ENCODE measurements at regions not wholly inside any gene's neighbourhood (a gene's known extent, or its start where the extent isn't known, plus 50 kb on each side); places are given as distances from the start of the nearest gene placed in this dataset.

- no peaks in the 10 kb centered on the region for H3K9me2 ChIP-seq (ENCODE audit: insufficient read depth, low read length)
- no peaks in the 10 kb centered on the region for H4K20me1 ChIP-seq (ENCODE audit: insufficient read depth, low read length)
- DNase-seq (ENCODE audit: low spot score) = no peak
- CTCF ChIA-PET (ENCODE audit: unreplicated experiment) = no interaction called here
- TF ChIP-seq EZH2phosphoT487 (IDR thresholded peaks at IDR 0.05; ENCODE audit: borderline replicate concordance, low read depth, low read length) (no peak), CTCF (conservative IDR thresholded peaks at IDR 0.05; ENCODE audit: low read length) (no peak)
- H3K4me3 ChIP-seq (ENCODE audit: low read depth, low read length, poor library complexity, severe bottlenecking) = no peak overlapping the region
- H3K27ac ChIP-seq (ENCODE audit: low read depth, low read length, poor library complexity, severe bottlenecking) = no peak overlapping the region
- no peak overlapping the region for H3K4me2 ChIP-seq (ENCODE audit: low read length)
- POLR2A ChIA-PET = no interaction called here
- H2AFZ ChIP-seq (ENCODE audit: low read length) = no peak overlapping the region
- no peaks in the 10 kb centered on the region for H3K36me3 ChIP-seq (ENCODE audit: insufficient read depth, low read length)
- H3K4me1 ChIP-seq (ENCODE audit: insufficient read depth, low read length, poor library complexity, severe bottlenecking) = no peaks in the 10 kb centered on the region
- no peaks in the 10 kb centered on the region for H3K9me3 ChIP-seq (ENCODE audit: low read length)
- intact Hi-C loops (cut with micrococcal nuclease; ENCODE audit: unreplicated experiment) = loop anchor here (10.0 kb wide), 1 partner anchor 61 kb away; no protein-coding TSS in a partner anchor
- BruUV-seq (replicated peaks) = no TSS peak
- H3K79me2 ChIP-seq (ENCODE audit: insufficient read depth, low read depth, low read length) = no peaks in the 10 kb centered on the region
Observed at GRCh38 chr18:6593142-6593885, 136.2 kb upstream of the ARHGAP28 start.

- ChIA-PET CTCF (ENCODE audit: unreplicated experiment) (no interaction called here), POLR2A (no interaction called here)
- intact Hi-C loops (cut with micrococcal nuclease; ENCODE audit: unreplicated experiment) = loop anchor here (10.0 kb wide), 1 partner anchor 59 kb away; no protein-coding TSS in a partner anchor
- Histone ChIP-seq H3K27ac (ENCODE audit: low read depth, low read length, poor library complexity, severe bottlenecking) (no peak overlapping the region), H3K79me2 (ENCODE audit: insufficient read depth, low read depth, low read length) (no peaks in the 10 kb centered on the region), H3K4me1 (ENCODE audit: insufficient read depth, low read length, poor library complexity, severe bottlenecking) (no peaks in the 10 kb centered on the region), H3K36me3 (ENCODE audit: insufficient read depth, low read length) (no peaks in the 10 kb centered on the region), H3K9me3 (ENCODE audit: low read length) (no peaks in the 10 kb centered on the region), H3K4me3 (ENCODE audit: low read depth, low read length, poor library complexity, severe bottlenecking) (no peak overlapping the region), H2AFZ (ENCODE audit: low read length) (no peak overlapping the region), H3K4me2 (ENCODE audit: low read length) (no peak overlapping the region), H4K20me1 (ENCODE audit: insufficient read depth, low read length) (no peaks in the 10 kb centered on the region), H3K9me2 (ENCODE audit: insufficient read depth, low read length) (no peaks in the 10 kb centered on the region)
- BruUV-seq (replicated peaks) = no TSS peak
- TF ChIP-seq EZH2phosphoT487 (IDR thresholded peaks at IDR 0.05; ENCODE audit: borderline replicate concordance, low read depth, low read length) = no peak
- TF ChIP-seq CTCF (conservative IDR thresholded peaks at IDR 0.05; ENCODE audit: low read length) = no peak
- DNase-seq (ENCODE audit: low spot score) = no peak
Observed at GRCh38 chr18:6595666-6596065, 133.8 kb upstream of the ARHGAP28 start.

- Histone ChIP-seq H3K27ac (ENCODE audit: low read depth, low read length, poor library complexity, severe bottlenecking) (no peak overlapping the region), H3K9me2 (ENCODE audit: insufficient read depth, low read length) (no peaks in the 10 kb centered on the region), H3K4me3 (ENCODE audit: low read depth, low read length, poor library complexity, severe bottlenecking) (no peak overlapping the region), H3K9me3 (ENCODE audit: low read length) (no peaks in the 10 kb centered on the region), H4K20me1 (ENCODE audit: insufficient read depth, low read length) (no peaks in the 10 kb centered on the region), H3K4me2 (ENCODE audit: low read length) (no peak overlapping the region), H3K79me2 (ENCODE audit: insufficient read depth, low read depth, low read length) (no peaks in the 10 kb centered on the region), H2AFZ (ENCODE audit: low read length) (no peak overlapping the region), H3K4me1 (ENCODE audit: insufficient read depth, low read length, poor library complexity, severe bottlenecking) (no peaks in the 10 kb centered on the region), H3K36me3 (ENCODE audit: insufficient read depth, low read length) (no peaks in the 10 kb centered on the region)
- ChIA-PET CTCF (ENCODE audit: unreplicated experiment) (no interaction called here), POLR2A (no interaction called here)
- DNase-seq (ENCODE audit: low spot score) = no peak
- no TSS peak for BruUV-seq (replicated peaks)
- TF ChIP-seq EZH2phosphoT487 (IDR thresholded peaks at IDR 0.05; ENCODE audit: borderline replicate concordance, low read depth, low read length) = no peak
- TF ChIP-seq CTCF (conservative IDR thresholded peaks at IDR 0.05; ENCODE audit: low read length) = no peak
- intact Hi-C loops (cut with micrococcal nuclease; ENCODE audit: unreplicated experiment) = loop anchor here (10.0 kb wide), 1 partner anchor 56 kb away; no protein-coding TSS in a partner anchor
Observed at GRCh38 chr18:6598657-6599056, 130.9 kb upstream of the ARHGAP28 start.
